ENCODE measurements at regions not wholly inside any gene's neighbourhood (a gene's known extent, or its start where the extent isn't known, plus 50 kb on each side); places are given as distances from the start of the nearest gene placed in this dataset.

- DNase-seq (ENCODE audit: low read depth in 2 of 3, low spot score in 1 of 3), result no peak
Observed at GRCh38 chr3:66740260-66740659, 239.4 kb upstream of the LRIG1 start.

- no peak for DNase-seq (ENCODE audit: low read depth in 2 of 3, low spot score in 1 of 3)
Observed at GRCh38 chr3:66744521-66744920, 243.7 kb upstream of the LRIG1 start.

- no peak for DNase-seq (ENCODE audit: low read depth in 2 of 3, low spot score in 1 of 3)
Observed at GRCh38 chr3:66744986-66745385, 244.2 kb upstream of the LRIG1 start.

- DNase-seq (ENCODE audit: low read depth in 2 of 3, low spot score in 1 of 3), result no peak
Observed at GRCh38 chr3:66747261-66747660, 246.4 kb upstream of the LRIG1 start.

- no peak for DNase-seq (ENCODE audit: low read depth in 2 of 3, low spot score in 1 of 3)
Observed at GRCh38 chr3:66747696-66748095, 246.9 kb upstream of the LRIG1 start.

GRCh38 chr3:66748175-66748876, 247.5 kb upstream of the LRIG1 start:
- no peak for DNase-seq (ENCODE audit: low read depth in 2 of 3, low spot score in 1 of 3)

GRCh38 chr3:66751842-66752241, 246.3 kb upstream of the KBTBD8 start:
- no peak for DNase-seq (ENCODE audit: low read depth in 2 of 3, low spot score in 1 of 3)

GRCh38 chr3:66753670-66754069, 244.4 kb upstream of the KBTBD8 start:
- no peak for DNase-seq (ENCODE audit: low read depth in 2 of 3, low spot score in 1 of 3)

GRCh38 chr3:66754613-66755012, 243.5 kb upstream of the KBTBD8 start:
- DNase-seq (ENCODE audit: low read depth in 2 of 3, low spot score in 1 of 3), result no peak

GRCh38 chr3:66755924-66756323, 242.2 kb upstream of the KBTBD8 start:
- DNase-seq (ENCODE audit: low read depth in 2 of 3, low spot score in 1 of 3), result no peak

GRCh38 chr3:66756468-66757036, 241.6 kb upstream of the KBTBD8 start:
- no peak for DNase-seq (ENCODE audit: low read depth in 2 of 3, low spot score in 1 of 3)

GRCh38 chr3:66761093-66761780, 236.9 kb upstream of the KBTBD8 start:
- DNase-seq (ENCODE audit: low read depth in 2 of 3, low spot score in 1 of 3), result no peak

- DNase-seq (ENCODE audit: low read depth in 2 of 3, low spot score in 1 of 3), result no peak
Observed at GRCh38 chr3:66762916-66763693, 235.0 kb upstream of the KBTBD8 start.

GRCh38 chr3:66778107-66778506, 220.0 kb upstream of the KBTBD8 start:
- DNase-seq (ENCODE audit: low read depth in 2 of 3, low spot score in 1 of 3), result no peak

- DNase-seq (ENCODE audit: low read depth in 2 of 3, low spot score in 1 of 3), result no peak
Observed at GRCh38 chr3:66778777-66779176, 219.3 kb upstream of the KBTBD8 start.

GRCh38 chr3:66785191-66785909, 212.8 kb upstream of the KBTBD8 start:
- no peak for DNase-seq (ENCODE audit: low read depth in 2 of 3, low spot score in 1 of 3)

GRCh38 chr3:66789580-66790237, 208.4 kb upstream of the KBTBD8 start:
- DNase-seq (ENCODE audit: low read depth in 2 of 3, low spot score in 1 of 3), result no peak

- no peak for DNase-seq (ENCODE audit: low read depth in 2 of 3, low spot score in 1 of 3)
Observed at GRCh38 chr3:66792086-66792485, 206.0 kb upstream of the KBTBD8 start.

GRCh38 chr3:66795365-66795764, 202.7 kb upstream of the KBTBD8 start:
- no peak for DNase-seq (ENCODE audit: low read depth in 2 of 3, low spot score in 1 of 3)

GRCh38 chr3:66796343-66796742, 201.8 kb upstream of the KBTBD8 start:
- no peak for DNase-seq (ENCODE audit: low read depth in 2 of 3, low spot score in 1 of 3)

Data from stimulated activated CD4-positive, alpha-beta T cell treated with anti-CD3 and anti-CD28 coated beads, Interleukin-12 subunit alpha, Interleukin-12 subunit beta, amount 100 ng/mL, for 48 hours (primary cell).